GM12878 (cell line): ENCODE measurements at regions not wholly inside any gene's neighbourhood (a gene's known extent, or its start where the extent isn't known, plus 50 kb on each side); places are given as distances from the start of the nearest gene placed in this dataset.

Source experiments
- ATAC-seq: fragments of 200-7000 bp; cut with Tn5 transposase; 3 replicates; pipeline ENCODE4 v1.9.1; 2020; ENCODE audit warnings: mild to moderate bottlenecking, moderate library complexity
- BruUV-seq: library from RNA; stranded (reverse); fragments of 400-500 nt; replicated peaks from 2 replicates; lab custom pipeline; 2021; lab: Mats Ljungman, UMichigan
- CTCF ChIA-PET: fragments of 300-600 bp; sonication (Branson Sonifier 250); formaldehyde crosslinking; extraction: SDS; loops from one replicate; lab custom pipeline; 2021; ENCODE audit warnings: inconsistent platforms; lab: Yijun Ruan, JAX
- POLR2A ChIA-PET: fragments of 350-600 bp; formaldehyde crosslinking; extraction: SDS; loops from one replicate; lab custom pipeline; 2021; ENCODE audit warnings: inconsistent platforms; lab: Charles Lee
- RAD21 ChIA-PET: fragments of 300-600 bp; sonication (Branson Sonifier 250); formaldehyde crosslinking; loops from one replicate; lab custom pipeline; 2023; ENCODE audit warnings: antibody characterized with exemption; ENCODE audit not compliant: unreplicated experiment; lab: Charles Lee
- SMC1A ChIA-PET: fragments of 300-600 bp; sonication (Branson Sonifier 250); formaldehyde crosslinking; loops from one replicate; lab custom pipeline; 2023; ENCODE audit not compliant: unreplicated experiment, uncharacterized antibody; lab: Charles Lee
- DNase-seq: peaks from one replicate; pipeline ENCODE4 v3.0.0-alpha.2; 2011; ENCODE audit warnings: low read depth, low spot score
- FAIRE-seq: peaks from 3 replicates; lab custom pipeline; 2011; peaks lifted over from hg19 to GRCh38; lab: Jason Lieb, UNC
- H2AFZ ChIP-seq: 2 replicates; pipeline ENCODE4 v1.6.0; 2011; ENCODE audit warnings: low read depth, low read length, control low read depth; ENCODE audit not compliant: control insufficient read depth
- H3K27ac ChIP-seq: 2 replicates; pipeline ENCODE4 v1.5.1; 2011; ENCODE audit warnings: control low read depth; ENCODE audit not compliant: control insufficient read depth, insufficient read depth
- H3K27me3 ChIP-seq, 2 experiments: replicated peaks in 1 of 2; 2 replicates each; pipeline versions ENCODE4 v1.6.0 to v1.6.1; 2011; ENCODE audit warnings: low read length in 1 of 2; ENCODE audit not compliant: control insufficient read depth in 2 of 2, insufficient read depth in 2 of 2
- H3K36me3 ChIP-seq, 2 experiments: 2 replicates each; pipeline ENCODE4 v1.5.1; 2011; ENCODE audit warnings: low read length in 1 of 2; ENCODE audit not compliant: control insufficient read depth in 2 of 2, insufficient read depth in 2 of 2
- H3K4me1 ChIP-seq: 2 replicates; pipeline ENCODE4 v1.6.1; 2011; ENCODE audit warnings: mild to moderate bottlenecking, low read length, moderate library complexity, mixed read lengths; ENCODE audit not compliant: control insufficient read depth, insufficient read depth
- H3K4me2 ChIP-seq: 2 replicates; pipeline ENCODE4 v1.6.0; 2011; ENCODE audit warnings: control low read depth; ENCODE audit not compliant: control insufficient read depth, insufficient read depth
- H3K4me3 ChIP-seq: fragments of 200-600 bp; sonication (generic); 2 replicates; pipeline ENCODE4 v1.5.1; 2016
- H3K79me2 ChIP-seq: 2 replicates; pipeline ENCODE4 v1.6.0; 2011; ENCODE audit warnings: low read length; ENCODE audit not compliant: control insufficient read depth, insufficient read depth
- H3K9ac ChIP-seq: 2 replicates; pipeline ENCODE4 v1.8.0; 2011; ENCODE audit warnings: low read length, control low read depth, mixed read lengths; ENCODE audit not compliant: control insufficient read depth, insufficient read depth
- H3K9me3 ChIP-seq: replicated peaks from 3 replicates; pipeline ENCODE4 v1.5.1; 2011; ENCODE audit warnings: mild to moderate bottlenecking, low read length; ENCODE audit not compliant: control insufficient read depth, insufficient read depth
- H4K20me1 ChIP-seq: 2 replicates; pipeline ENCODE4 v1.6.0; 2011; ENCODE audit not compliant: control insufficient read depth, insufficient read depth
- CEBPB ChIP-seq, 2 experiments: fragments of 150-350 bp in 1 of 2; IDR thresholded peaks; 2 replicates each; pipeline ENCODE4 v1.6.1; 2012 to 2014; ENCODE audit warnings: low read depth in 2 of 2, low read length in 2 of 2, borderline replicate concordance in 1 of 2, inconsistent platforms in 1 of 2
- KAT2A ChIP-seq: conservative IDR thresholded peaks from 2 replicates; pipeline ENCODE4 v1.6.1; 2011; ENCODE audit warnings: low read depth, low read length; ENCODE audit not compliant: control insufficient read depth
- NFIC ChIP-seq: IDR thresholded peaks from 2 replicates; pipeline ENCODE4 v1.6.1; 2012; ENCODE audit warnings: low read depth, mild to moderate bottlenecking, inconsistent platforms, low read length, moderate library complexity
- TBL1XR1 ChIP-seq: IDR thresholded peaks from 2 replicates; pipeline ENCODE4 v1.6.1; 2012; ENCODE audit warnings: low read depth, low read length, improper control_type of control experiment
- ZNF687 ChIP-seq: fragments of 450-650 bp; IDR thresholded peaks from 2 replicates; pipeline ENCODE4 v1.6.1; 2017; ENCODE audit warnings: mild to moderate bottlenecking, moderate library complexity
- in situ Hi-C: fragments of 300-500 bp; cut with MboI; formaldehyde crosslinking; loops from 9 replicates; pipeline ENCODE4 v1.14.3; 2018; ENCODE audit warnings: mixed read lengths
- intact Hi-C: fragments of 100-400 bp; cut with micrococcal nuclease; formaldehyde crosslinking; loops from one replicate; pipeline ENCODE4 v1.14.2; 2022; ENCODE audit not compliant: unreplicated experiment

- SMC1A ChIA-PET, result interaction anchor here (1.5 kb wide), 1 partner anchor 9 kb away, joined by 4 read pairs; no protein-coding TSS in a partner anchor
- BruUV-seq, result no TSS peak
Measured at GRCh38 chr4:66639361-66639760, 905.9 kb downstream of the CENPC start.

More at GRCh38 chr4:66639361-66639760, 905.9 kb downstream of the CENPC start:
- Histone ChIP-seq H2AFZ (no peak overlapping the region), H3K4me3 (no peak overlapping the region), H3K79me2 (no peaks in the 10 kb centered on the region)
- no peak for FAIRE-seq
- no peak for TF ChIP-seq TBL1XR1
- no peak for TF ChIP-seq NFIC
- TF ChIP-seq ZNF687, result no peak
- no peak for TF ChIP-seq CEBPB (IDR thresholded peaks at IDR 0.05; ENCODE audit: borderline replicate concordance in 1 of 2, low read depth in 2 of 2, low read length in 2 of 2)
- TF ChIP-seq KAT2A, result no peak
- TF ChIP-seq, all 136 proteins: peak for 0
- no peak overlapping the region for H3K9ac ChIP-seq
- ATAC-seq (no peak), DNase-seq (no peak)
- H3K4me1 ChIP-seq, result no peaks in the 10 kb centered on the region
- no peak overlapping the region for H3K27ac ChIP-seq
- in situ Hi-C loops (no loop called here), intact Hi-C loops (no loop called here)
- no peaks in the 10 kb centered on the region for H3K27me3 ChIP-seq
- H3K4me2 ChIP-seq, result no peak overlapping the region
- H3K9me3 ChIP-seq, result no peaks in the 10 kb centered on the region
- ChIA-PET RAD21 (no interaction called here), CTCF (interaction anchor here (1.3 kb wide), 1 partner anchor 15 kb away, joined by 3 read pairs; no protein-coding TSS in a partner anchor), POLR2A (no interaction called here)
- no peaks in the 10 kb centered on the region for H3K36me3 ChIP-seq
- no peaks in the 10 kb centered on the region for H4K20me1 ChIP-seq
